ENCODE measurements at regions not wholly inside any gene's neighbourhood (a gene's known extent, or its start where the extent isn't known, plus 50 kb on each side); places are given as distances from the start of the nearest gene placed in this dataset.

GRCh38 chr12:116631619-116632018 is 72.4 kb downstream of the MAP1LC3B2 start:
- TF ChIP-seq ZFX (IDR thresholded peaks at IDR 0.05): no peak
- no peak for TF ChIP-seq CTCF (conservative IDR thresholded peaks at IDR 0.05)
- H3K27ac ChIP-seq: no peak overlapping the region

- H3K27ac ChIP-seq: no peak overlapping the region
- TF ChIP-seq ZFX (IDR thresholded peaks at IDR 0.05): no peak
- no peak for TF ChIP-seq CTCF (conservative IDR thresholded peaks at IDR 0.05)
Observed at GRCh38 chr12:116630762-116631161, 71.6 kb downstream of the MAP1LC3B2 start.

GRCh38 chr12:116629480-116629879 is 70.3 kb downstream of the MAP1LC3B2 start:
- no peak overlapping the region for H3K27ac ChIP-seq
- TF ChIP-seq CTCF (conservative IDR thresholded peaks at IDR 0.05): no peak
- TF ChIP-seq ZFX (IDR thresholded peaks at IDR 0.05): no peak

GRCh38 chr12:116628989-116629388 is 69.8 kb downstream of the MAP1LC3B2 start:
- no peak overlapping the region for H3K27ac ChIP-seq
- TF ChIP-seq CTCF (conservative IDR thresholded peaks at IDR 0.05) (no peak), ZFX (IDR thresholded peaks at IDR 0.05) (no peak)

GRCh38 chr12:116628450-116628793 is 69.2 kb downstream of the MAP1LC3B2 start:
- no peak overlapping the region for H3K27ac ChIP-seq
- no peak for TF ChIP-seq ZFX (IDR thresholded peaks at IDR 0.05)
- no peak for TF ChIP-seq CTCF (conservative IDR thresholded peaks at IDR 0.05)

All from C4-2B (cell line).